Activated T-cell treated with anti-CD3 and anti-CD28 coated beads, Interleukin-2, amount 50 U/mL, for 24 hours (primary cell): ENCODE measurements at regions not wholly inside any gene's neighbourhood (a gene's known extent, or its start where the extent isn't known, plus 50 kb on each side); places are given as distances from the start of the nearest gene placed in this dataset.

ENCODE experiments used
- DNase-seq: peaks from one replicate; pipeline ENCODE4 v3.0.0-alpha.2; 2020
- H3K27ac Mint-ChIP-seq: 2 replicates; pipeline ENCODE4 v1.8.0; 2020; ENCODE audit warnings: mild to moderate bottlenecking, mixed read lengths
- H3K27me3 Mint-ChIP-seq: 2 replicates; pipeline ENCODE4 v1.8.0; 2020; ENCODE audit warnings: mixed read lengths
- H3K36me3 Mint-ChIP-seq: 2 replicates; pipeline ENCODE4 v1.8.0; 2020; ENCODE audit warnings: low read depth, mixed read lengths
- H3K4me1 Mint-ChIP-seq: 2 replicates; pipeline ENCODE4 v1.8.0; 2020; ENCODE audit warnings: low read depth, mixed read lengths
- H3K4me3 Mint-ChIP-seq: 2 replicates; pipeline ENCODE4 v1.8.0; 2020; ENCODE audit warnings: mild to moderate bottlenecking, moderate library complexity, mixed read lengths
- H3K9me3 Mint-ChIP-seq: 2 replicates; pipeline ENCODE4 v1.8.0; 2020; ENCODE audit warnings: mixed read lengths

- no peak for DNase-seq
- H3K4me3 Mint-ChIP-seq, result no peak overlapping the region
- no peak overlapping the region for H3K27ac Mint-ChIP-seq
- H3K27me3 Mint-ChIP-seq, result peaks cover 3% of the 10 kb centered on the region
- no peaks in the 10 kb centered on the region for H3K4me1 Mint-ChIP-seq
- H3K9me3 Mint-ChIP-seq, result no peaks in the 10 kb centered on the region
- no peaks in the 10 kb centered on the region for H3K36me3 Mint-ChIP-seq
Observed at GRCh38 chr3:40869939-40870338, 329.4 kb upstream of the CTNNB1 start.

DNA sequence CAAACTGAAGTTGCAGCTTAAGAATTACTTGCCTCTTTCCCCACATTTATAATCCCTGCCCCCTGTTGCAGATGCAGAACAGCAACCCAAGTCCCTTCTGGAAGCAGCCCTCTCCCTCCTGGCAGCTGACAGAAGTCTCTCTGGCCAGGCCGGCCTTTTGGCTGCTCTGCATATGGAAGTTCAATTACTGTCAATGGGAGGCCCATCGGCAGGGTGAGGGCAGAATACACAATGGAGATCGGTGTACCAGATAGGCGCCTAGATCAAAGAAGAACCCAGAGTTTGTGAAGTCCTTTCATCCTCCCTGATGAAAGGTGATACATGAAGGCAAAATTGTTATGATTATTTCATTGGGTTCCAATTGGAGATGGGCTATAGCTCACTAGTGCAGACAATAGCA, 327.9 kb upstream of the CTNNB1 start:
- Mint-ChIP-seq H3K27me3 (peaks cover 3% of the 10 kb centered on the region), H3K27ac (no peak overlapping the region), H3K4me3 (no peak overlapping the region), H3K36me3 (no peaks in the 10 kb centered on the region), H3K4me1 (no peaks in the 10 kb centered on the region), H3K9me3 (no peaks in the 10 kb centered on the region)
- no peak for DNase-seq

DNA sequence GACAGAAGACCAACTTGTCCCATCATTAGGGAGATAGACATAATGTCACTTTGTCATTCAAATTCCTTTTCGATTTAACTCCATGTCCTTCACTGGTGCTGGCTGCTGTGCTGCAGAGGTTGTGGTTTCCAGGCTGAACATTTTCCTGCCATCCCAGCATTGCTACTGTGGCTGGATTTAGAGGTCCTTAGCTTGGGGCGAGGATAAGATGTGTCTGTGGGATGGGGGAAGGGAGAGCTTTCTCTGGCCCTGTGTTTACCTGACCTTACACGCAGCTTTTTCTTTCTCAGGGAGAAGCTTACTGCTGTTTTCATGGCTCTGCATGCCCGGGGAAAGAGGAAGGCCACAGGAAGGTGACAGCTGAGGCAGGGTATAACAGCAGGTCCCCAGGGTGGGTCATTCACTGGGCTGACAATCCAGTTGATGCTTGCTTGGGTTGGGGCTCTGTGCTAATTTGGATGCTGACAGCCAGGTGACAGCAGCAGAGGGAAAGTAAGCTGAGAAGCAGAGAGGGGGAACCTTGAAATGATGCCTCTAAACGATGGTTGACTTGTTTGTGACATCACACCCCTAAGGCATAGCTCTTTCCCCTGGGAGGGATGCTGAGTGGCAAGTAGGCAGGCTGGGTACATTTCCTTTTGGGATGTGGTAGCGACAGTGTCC, 326.9 kb upstream of the CTNNB1 start:
- Mint-ChIP-seq H3K9me3 (no peaks in the 10 kb centered on the region), H3K4me1 (no peaks in the 10 kb centered on the region), H3K36me3 (no peaks in the 10 kb centered on the region), H3K27me3 (peaks cover 3% of the 10 kb centered on the region), H3K27ac (no peak overlapping the region), H3K4me3 (no peak overlapping the region)
- DNase-seq, result no peak

DNA sequence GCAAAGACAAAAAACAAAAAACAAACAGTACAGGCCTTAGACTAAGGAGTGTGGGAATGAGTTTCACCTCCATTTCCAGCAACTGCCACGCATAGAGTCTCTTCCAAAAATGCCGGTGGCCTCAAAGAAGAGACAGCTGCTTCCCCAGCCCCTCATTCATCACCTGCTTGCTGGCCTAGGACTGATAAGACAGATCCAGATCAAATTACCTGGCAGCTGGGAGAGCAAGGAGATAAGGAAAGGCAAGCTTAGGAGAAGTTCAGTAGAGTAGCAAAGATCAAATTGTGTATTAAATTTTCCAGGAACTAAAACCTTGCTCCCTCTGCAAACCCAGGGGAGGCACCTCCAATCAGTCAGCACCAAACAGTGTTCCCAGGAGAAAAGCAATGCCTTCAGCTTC, 325.8 kb upstream of the CTNNB1 start:
- Mint-ChIP-seq H3K4me1 (no peaks in the 10 kb centered on the region), H3K36me3 (no peaks in the 10 kb centered on the region), H3K27me3 (no peaks in the 10 kb centered on the region), H3K9me3 (no peaks in the 10 kb centered on the region), H3K4me3 (no peak overlapping the region), H3K27ac (no peak overlapping the region)
- DNase-seq, result no peak

DNA sequence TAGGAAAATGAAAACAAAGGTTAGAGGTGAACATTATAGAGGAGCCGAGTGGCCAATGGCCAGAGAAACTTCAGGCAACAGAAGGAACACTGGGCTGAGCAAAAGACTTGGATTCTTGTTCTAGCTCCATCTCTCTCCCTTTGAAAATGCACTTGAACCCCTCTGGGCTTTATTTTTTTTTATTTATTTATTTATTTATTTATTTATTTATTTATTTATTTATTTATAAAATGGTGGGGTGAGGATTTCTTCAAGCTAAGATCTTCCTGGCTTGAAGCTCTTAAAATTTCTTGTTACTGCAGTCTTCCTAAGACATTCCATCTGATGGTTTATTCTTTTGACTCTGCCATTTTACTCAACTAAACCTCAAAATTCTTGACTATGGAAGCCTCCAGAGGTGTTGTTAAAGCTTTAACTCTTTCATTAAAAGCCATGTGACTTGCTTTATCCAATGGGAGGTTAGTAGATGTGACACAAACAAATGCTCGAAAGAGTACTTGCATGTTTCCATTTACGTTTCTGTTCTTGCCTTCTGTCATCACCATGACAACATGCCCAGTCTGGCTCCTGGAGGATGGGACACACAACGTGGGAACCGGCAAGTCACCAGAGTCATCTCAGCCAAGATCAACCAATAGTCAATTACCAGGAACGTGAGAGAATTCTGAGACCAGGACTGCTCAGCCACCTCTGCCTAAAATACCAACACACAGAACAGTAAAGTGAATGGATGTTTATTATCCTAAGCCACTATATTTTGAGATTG, 325.2 kb upstream of the CTNNB1 start:
- Mint-ChIP-seq H3K4me1 (no peaks in the 10 kb centered on the region), H3K27me3 (no peaks in the 10 kb centered on the region), H3K27ac (no peak overlapping the region), H3K4me3 (no peak overlapping the region), H3K9me3 (no peaks in the 10 kb centered on the region), H3K36me3 (no peaks in the 10 kb centered on the region)
- DNase-seq, result no peak

DNA sequence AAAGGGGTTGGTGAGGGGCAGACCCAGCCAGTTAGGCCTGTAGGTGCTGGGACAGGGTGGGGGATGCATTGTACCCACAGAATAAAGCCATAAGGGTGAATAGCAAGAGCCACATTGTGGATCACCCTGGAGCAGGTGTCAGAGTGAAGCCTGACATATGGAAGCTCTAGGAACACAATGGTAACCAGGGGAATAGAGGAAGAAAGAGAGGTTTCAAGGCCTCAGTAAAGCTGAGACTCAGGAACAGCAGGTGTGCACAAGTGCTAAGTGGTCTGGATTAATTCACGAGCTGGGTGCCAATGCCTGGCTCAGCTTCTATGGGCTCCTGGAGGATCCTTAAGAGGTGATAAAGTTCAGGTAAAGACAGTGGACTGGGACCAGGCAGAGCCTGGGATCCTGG, 323.7 kb upstream of the CTNNB1 start:
- H3K9me3 Mint-ChIP-seq, result no peaks in the 10 kb centered on the region
- H3K4me3 Mint-ChIP-seq, result no peak overlapping the region
- H3K4me1 Mint-ChIP-seq, result no peaks in the 10 kb centered on the region
- DNase-seq, result no peak
- no peak overlapping the region for H3K27ac Mint-ChIP-seq
- H3K36me3 Mint-ChIP-seq, result no peaks in the 10 kb centered on the region
- no peaks in the 10 kb centered on the region for H3K27me3 Mint-ChIP-seq

- Mint-ChIP-seq H3K27ac (no peak overlapping the region), H3K4me3 (no peak overlapping the region), H3K4me1 (no peaks in the 10 kb centered on the region), H3K9me3 (no peaks in the 10 kb centered on the region), H3K27me3 (peaks cover 3% of the 10 kb centered on the region), H3K36me3 (no peaks in the 10 kb centered on the region)
- DNase-seq, result no peak
Observed at GRCh38 chr3:40876009-40876408, 323.3 kb upstream of the CTNNB1 start.

DNA sequence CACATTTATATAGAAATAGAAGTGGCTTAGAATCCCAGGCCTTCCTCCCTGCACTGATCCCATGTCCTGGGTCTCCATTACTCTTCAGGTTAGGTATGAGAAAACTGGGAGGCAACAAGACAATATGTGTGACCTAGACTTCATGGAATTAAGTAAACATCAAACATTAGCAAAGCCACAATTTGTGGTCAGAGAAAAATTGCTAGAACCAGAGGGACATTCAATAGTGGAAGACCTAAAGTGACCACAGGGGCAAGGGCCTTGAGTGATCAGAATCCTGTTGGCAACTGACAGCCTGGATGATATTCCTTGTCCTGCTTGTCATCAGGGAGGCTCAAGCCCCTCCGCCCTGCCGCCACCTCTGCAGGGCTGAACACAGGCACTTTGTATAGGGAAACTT, 322.8 kb upstream of the CTNNB1 start:
- Mint-ChIP-seq H3K27me3 (peaks cover 3% of the 10 kb centered on the region), H3K4me3 (no peak overlapping the region), H3K36me3 (no peaks in the 10 kb centered on the region), H3K27ac (no peak overlapping the region), H3K9me3 (no peaks in the 10 kb centered on the region), H3K4me1 (no peaks in the 10 kb centered on the region)
- no peak for DNase-seq

- Mint-ChIP-seq H3K27me3 (peaks cover 3% of the 10 kb centered on the region), H3K27ac (no peak overlapping the region), H3K9me3 (no peaks in the 10 kb centered on the region), H3K4me1 (no peaks in the 10 kb centered on the region), H3K4me3 (no peak overlapping the region), H3K36me3 (no peaks in the 10 kb centered on the region)
- DNase-seq, result no peak
Observed at GRCh38 chr3:40877631-40878463, 321.5 kb upstream of the CTNNB1 start.

DNA sequence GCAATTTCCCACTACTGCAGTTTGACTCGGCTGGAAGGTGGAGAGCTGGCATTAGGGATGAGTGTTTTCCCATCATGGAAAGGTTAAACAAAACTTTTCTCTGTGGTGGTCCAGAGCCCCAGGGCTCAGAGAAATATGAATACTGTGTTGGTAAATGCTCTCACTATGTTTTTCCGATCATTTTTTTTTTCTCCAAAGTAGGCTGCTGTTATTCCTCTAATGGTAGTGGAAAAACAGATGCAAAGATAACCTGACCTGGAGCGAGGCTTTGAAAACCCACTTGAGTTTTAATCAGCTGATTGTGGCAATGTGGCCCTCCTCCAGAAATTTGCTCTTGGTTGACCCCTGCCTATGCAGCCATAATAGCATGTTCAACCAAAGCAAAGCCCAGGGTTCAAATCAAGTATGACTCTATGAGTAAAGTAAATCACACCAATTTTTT, 320.8 kb upstream of the CTNNB1 start:
- Mint-ChIP-seq H3K4me1 (no peaks in the 10 kb centered on the region), H3K27ac (no peak overlapping the region), H3K36me3 (no peaks in the 10 kb centered on the region), H3K9me3 (no peaks in the 10 kb centered on the region), H3K27me3 (peaks cover 3% of the 10 kb centered on the region), H3K4me3 (no peak overlapping the region)
- DNase-seq, result no peak

GRCh38 chr3:40885430-40885829, 313.9 kb upstream of the CTNNB1 start:
- H3K36me3 Mint-ChIP-seq, result no peaks in the 10 kb centered on the region
- DNase-seq, result no peak
- H3K27ac Mint-ChIP-seq, result no peak overlapping the region
- no peaks in the 10 kb centered on the region for H3K9me3 Mint-ChIP-seq
- no peaks in the 10 kb centered on the region for H3K4me1 Mint-ChIP-seq
- H3K27me3 Mint-ChIP-seq, result peaks cover 9% of the 10 kb centered on the region
- H3K4me3 Mint-ChIP-seq, result no peak overlapping the region

DNA sequence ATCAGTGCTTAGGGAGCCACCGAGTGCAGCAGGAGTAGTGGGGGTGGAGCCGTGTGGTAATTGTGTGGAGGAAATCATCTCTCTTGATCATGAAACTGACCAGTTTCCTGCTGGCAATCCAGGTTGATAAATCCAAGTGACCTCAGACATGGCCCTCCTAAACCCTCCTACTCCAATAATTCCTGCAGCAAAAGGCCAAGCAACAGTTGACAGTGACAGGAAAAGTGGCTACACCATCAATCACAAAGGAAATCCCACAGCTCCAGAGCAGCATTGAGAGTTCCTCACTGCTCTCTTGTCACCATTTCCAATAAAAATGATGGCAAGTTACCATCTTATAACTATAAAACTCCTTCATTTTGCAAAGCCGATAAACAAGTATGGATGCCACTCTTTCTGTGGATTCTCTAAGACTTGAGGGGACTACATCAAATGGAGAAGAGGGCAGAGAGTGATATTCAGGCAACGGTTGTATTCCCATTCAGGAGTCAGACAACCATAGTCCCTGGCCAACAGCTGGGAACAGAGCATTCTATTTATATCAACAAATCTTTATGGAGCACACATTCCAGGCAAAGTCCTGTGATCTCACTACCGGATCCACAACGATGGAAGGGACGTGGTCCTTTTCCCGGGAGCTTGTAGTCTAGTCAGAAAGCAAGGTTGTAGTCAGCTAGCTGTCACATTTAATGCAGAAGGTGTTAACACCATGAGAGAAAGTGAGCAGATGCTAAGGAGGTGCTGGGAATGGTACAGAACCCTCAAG, 312.5 kb upstream of the CTNNB1 start:
- Mint-ChIP-seq H3K4me3 (no peak overlapping the region), H3K27ac (no peak overlapping the region), H3K27me3 (peaks cover 8% of the 10 kb centered on the region), H3K4me1 (no peaks in the 10 kb centered on the region), H3K36me3 (no peaks in the 10 kb centered on the region), H3K9me3 (no peaks in the 10 kb centered on the region)
- no peak for DNase-seq

DNA sequence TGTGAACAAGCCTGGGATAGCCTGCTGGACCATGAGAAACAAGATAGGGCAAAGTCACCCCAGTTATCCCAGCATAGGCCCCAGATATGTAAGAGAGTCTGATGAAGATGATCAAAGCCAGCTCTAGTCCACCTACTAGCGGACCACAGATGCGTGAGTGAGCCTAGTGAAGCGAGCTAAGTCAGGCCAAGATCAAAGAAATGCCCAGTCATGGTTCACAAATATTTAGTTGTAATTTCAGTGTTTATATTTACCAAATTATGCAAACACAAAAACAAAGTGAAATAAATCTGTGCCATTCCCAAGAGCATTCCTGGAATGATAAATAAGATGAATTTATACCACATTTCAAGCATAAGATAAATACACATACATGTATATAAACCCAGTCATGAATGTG, 308.1 kb upstream of the CTNNB1 start:
- no peak overlapping the region for H3K4me3 Mint-ChIP-seq
- no peaks in the 10 kb centered on the region for H3K4me1 Mint-ChIP-seq
- peaks cover 15% of the 10 kb centered on the region for H3K27me3 Mint-ChIP-seq
- no peak overlapping the region for H3K27ac Mint-ChIP-seq
- DNase-seq, result no peak
- no peaks in the 10 kb centered on the region for H3K36me3 Mint-ChIP-seq
- H3K9me3 Mint-ChIP-seq, result no peaks in the 10 kb centered on the region

- no peak overlapping the region for H3K4me3 Mint-ChIP-seq
Observed at GRCh38 chr3:40895109-40895508, 304.2 kb upstream of the CTNNB1 start.

More at GRCh38 chr3:40895109-40895508, 304.2 kb upstream of the CTNNB1 start:
- Mint-ChIP-seq H3K27ac (no peak overlapping the region), H3K36me3 (no peaks in the 10 kb centered on the region), H3K27me3 (peaks cover 10% of the 10 kb centered on the region), H3K4me1 (no peaks in the 10 kb centered on the region), H3K9me3 (no peaks in the 10 kb centered on the region)
- DNase-seq, result no peak
